H1 (cell line): ENCODE measurements at regions not wholly inside any gene's neighbourhood (a gene's known extent, or its start where the extent isn't known, plus 50 kb on each side); places are given as distances from the start of the nearest gene placed in this dataset.

Experiments
- CHD2 ChIP-seq: IDR thresholded peaks from 2 replicates; pipeline ENCODE4 v1.6.1; 2012; ENCODE audit warnings: low read length, improper control_type of control experiment
- CTCF ChIP-seq, 3 experiments: IDR thresholded peaks; 1 replicate in 2 of 3; 2 replicates in 1 of 3; pipeline versions ENCODE4 v1.5.1 to v1.6.1; 2011; ENCODE audit warnings: low read length in 3 of 3, mild to moderate bottlenecking in 3 of 3, inconsistent platforms in 2 of 3, low read depth in 1 of 3, moderate library complexity in 1 of 3; ENCODE audit not compliant: insufficient read depth in 1 of 3; ENCODE audit errors: control extremely low read depth in 1 of 3
- EZH2 ChIP-seq: fragments of 200-600 bp; sonication (generic); IDR thresholded peaks from 2 replicates; pipeline ENCODE4 v1.7.1; 2012; ENCODE audit warnings: low read depth, mild to moderate bottlenecking, moderate library complexity, low read length, inconsistent platforms; ENCODE audit not compliant: severe bottlenecking
- NRF1 ChIP-seq: IDR thresholded peaks from 2 replicates; pipeline ENCODE4 v1.6.1; 2011; ENCODE audit warnings: mild to moderate bottlenecking, low read depth, low read length, improper control_type of control experiment
- RAD21 ChIP-seq, 2 experiments: IDR thresholded peaks in 1 of 2; conservative IDR thresholded peaks in 1 of 2; 2 replicates each; pipeline ENCODE4 v1.6.1; 2011; ENCODE audit warnings: low read depth in 2 of 2, low read length in 2 of 2, improper control_type of control experiment in 1 of 2, inconsistent platforms in 1 of 2, mild to moderate bottlenecking in 1 of 2, moderate library complexity in 1 of 2
- RNF2 ChIP-seq: fragments of 200-900, 300-1000 bp; sonication (generic); IDR thresholded peaks from 2 replicates; pipeline ENCODE4 v1.7.1; 2016; ENCODE audit warnings: borderline replicate concordance, low read depth, mild to moderate bottlenecking, antibody characterized with exemption, low read length; ENCODE audit not compliant: poor library complexity, severe bottlenecking; ENCODE audit errors: missing control alignments
- SIN3A ChIP-seq, 2 experiments: IDR thresholded peaks in 1 of 2; conservative IDR thresholded peaks in 1 of 2; 2 replicates each; pipeline ENCODE4 v1.6.1; 2011 to 2012; ENCODE audit warnings: low read length in 2 of 2, improper control_type of control experiment in 1 of 2, low read depth in 1 of 2, mild to moderate bottlenecking in 1 of 2
- SP1 ChIP-seq: IDR thresholded peaks from 2 replicates; pipeline ENCODE4 v1.6.1; 2011; ENCODE audit warnings: low read depth, low read length
- TAF1 ChIP-seq: IDR thresholded peaks from 2 replicates; pipeline ENCODE4 v1.6.1; 2011; ENCODE audit warnings: mild to moderate bottlenecking, low read depth, low read length

- no peak for TF ChIP-seq CHD2
- TF ChIP-seq CTCF (IDR thresholded peaks at IDR 0.05; ENCODE audit: control extremely low read depth in 1 of 3, insufficient read depth in 1 of 3, low read depth in 1 of 3, low read length in 3 of 3): no peak
- TF ChIP-seq RAD21 (IDR thresholded peaks at IDR 0.05 in 1 of 2, conservative IDR thresholded peaks at IDR 0.05 in 1 of 2; ENCODE audit: low read depth in 2 of 2, low read length in 2 of 2): no peak
- no peak for TF ChIP-seq EZH2
- no peak for TF ChIP-seq SIN3A (conservative IDR thresholded peaks at IDR 0.05 in 1 of 2, IDR thresholded peaks at IDR 0.05 in 1 of 2; ENCODE audit: low read depth in 1 of 2, low read length in 2 of 2)
- no peak for TF ChIP-seq TAF1
- no peak for TF ChIP-seq SP1
- no peak for TF ChIP-seq NRF1
- TF ChIP-seq RNF2: no peak
Measured at GRCh38 chr13:91167706-91168385, 179.6 kb upstream of the MIR17HG start.
